HEK293 (cell line): ENCODE measurements at regions not wholly inside any gene's neighbourhood (a gene's known extent, or its start where the extent isn't known, plus 50 kb on each side); places are given as distances from the start of the nearest gene placed in this dataset.

Source experiments
- CTCF ChIA-PET: fragments of 350-600 bp; formaldehyde crosslinking; extraction: SDS; loops from one replicate; lab custom pipeline; 2021; ENCODE audit warnings: antibody characterized with exemption; lab: Yijun Ruan, JAX
- POLR2A ChIA-PET: fragments of 300-600 bp; formaldehyde crosslinking; extraction: SDS; loops from one replicate; lab custom pipeline; 2020; ENCODE audit warnings: antibody characterized with exemption, inconsistent platforms; lab: Yijun Ruan, JAX
- H3K27ac ChIP-seq: fragments of 200-500 bp; sonication (Bioruptor generic); 2 replicates; pipeline ENCODE4 v1.5.1; 2014; ENCODE audit warnings: low read depth, low read length, control low read depth, inconsistent platforms; ENCODE audit errors: extremely low read depth
- H3K36me3 ChIP-seq, 2 experiments: fragments of 200-500 bp in 1 of 2; sonication (Bioruptor generic) in 1 of 2; 1 replicate in 1 of 2; 2 replicates in 1 of 2; pipeline ENCODE4 v1.5.1; 2014 to 2017; ENCODE audit warnings: inconsistent platforms in 2 of 2, low read length in 2 of 2; ENCODE audit not compliant: control insufficient read depth in 2 of 2, insufficient read depth in 1 of 2
- H3K4me1 ChIP-seq: fragments of 200-500 bp; sonication (Bioruptor generic); 2 replicates; pipeline ENCODE4 v1.5.1; 2014; ENCODE audit warnings: mild to moderate bottlenecking, low read length, inconsistent platforms; ENCODE audit not compliant: control insufficient read depth, insufficient read depth
- H3K4me3 ChIP-seq: 2 replicates; pipeline ENCODE4 v1.5.1; 2011; ENCODE audit warnings: low read depth, mild to moderate bottlenecking, control low read depth, low read length, moderate library complexity
- H3K9me3 ChIP-seq: fragments of 200-500 bp; sonication (Bioruptor generic); 2 replicates; pipeline ENCODE4 v1.5.1; 2014; ENCODE audit warnings: low read depth, low read length, inconsistent platforms; ENCODE audit not compliant: control insufficient read depth, insufficient read depth
- BCL6B ChIP-seq: fragments of 450-650 bp; formaldehyde crosslinking; IDR thresholded peaks from 2 replicates; pipeline ENCODE4 v1.5.1; 2017; ENCODE audit warnings: missing biosample characterization, missing genetic modification characterization
- CTCF ChIP-seq: fragments of 450-650 bp; formaldehyde crosslinking; IDR thresholded peaks from 2 replicates; pipeline ENCODE4 v1.5.1; 2016; ENCODE audit warnings: missing biosample characterization, missing genetic modification characterization
- HOXA7 ChIP-seq: sonication (generic); formaldehyde crosslinking; IDR thresholded peaks from 2 replicates; pipeline ENCODE4 v1.8.1; 2022; ENCODE audit warnings: missing genetic modification reagents, borderline replicate concordance
- KLF7 ChIP-seq: fragments of 450-650 bp; formaldehyde crosslinking; IDR thresholded peaks from 2 replicates; pipeline ENCODE4 v1.5.1; 2016; ENCODE audit warnings: missing biosample characterization, missing genetic modification characterization, borderline replicate concordance
- KLF8 ChIP-seq: fragments of 450-650 bp; formaldehyde crosslinking; IDR thresholded peaks from 2 replicates; pipeline ENCODE4 v1.5.1; 2016; ENCODE audit warnings: missing biosample characterization, missing genetic modification characterization
- PRDM1 ChIP-seq: fragments of 450-650 bp; formaldehyde crosslinking; IDR thresholded peaks from 2 replicates; pipeline ENCODE4; 2016; ENCODE audit warnings: missing biosample characterization, missing genetic modification characterization
- RBAK ChIP-seq: fragments of 450-650 bp; formaldehyde crosslinking; IDR thresholded peaks from 2 replicates; pipeline ENCODE4 v1.5.1; 2016; ENCODE audit warnings: missing biosample characterization, missing genetic modification characterization
- SP7 ChIP-seq: fragments of 450-650 bp; formaldehyde crosslinking; IDR thresholded peaks from 2 replicates; pipeline ENCODE4 v1.5.1; 2016; ENCODE audit warnings: missing biosample characterization, missing genetic modification characterization
- YY2 ChIP-seq: fragments of 450-650 bp; formaldehyde crosslinking; IDR thresholded peaks from 2 replicates; pipeline ENCODE4 v1.5.1; 2016; ENCODE audit warnings: missing biosample characterization, missing genetic modification characterization
- ZBTB6 ChIP-seq: fragments of 450-650 bp; formaldehyde crosslinking; IDR thresholded peaks from 2 replicates; pipeline ENCODE4 v1.5.1; 2017; ENCODE audit warnings: missing biosample characterization, missing genetic modification characterization
- ZFHX2 ChIP-seq: fragments of 450-650 bp; formaldehyde crosslinking; conservative IDR thresholded peaks from 2 replicates; pipeline ENCODE4 v1.5.1; 2016; ENCODE audit warnings: missing biosample characterization, missing genetic modification characterization
- ZNF121 ChIP-seq: fragments of 450-650 bp; formaldehyde crosslinking; IDR thresholded peaks from 2 replicates; pipeline ENCODE4 v1.5.1; 2016; ENCODE audit warnings: missing biosample characterization, missing genetic modification characterization
- ZNF146 ChIP-seq: fragments of 450-650 bp; formaldehyde crosslinking; IDR thresholded peaks from 2 replicates; pipeline ENCODE4 v1.5.1; 2016; ENCODE audit warnings: missing biosample characterization, missing genetic modification characterization
- ZNF155 ChIP-seq: fragments of 450-650 bp; formaldehyde crosslinking; IDR thresholded peaks from 2 replicates; pipeline ENCODE4 v1.5.1; 2016; ENCODE audit warnings: missing biosample characterization, missing genetic modification characterization
- ZNF16 ChIP-seq: fragments of 450-650 bp; formaldehyde crosslinking; IDR thresholded peaks from 2 replicates; pipeline ENCODE4 v1.5.1; 2016; ENCODE audit warnings: low read depth, missing biosample characterization, missing genetic modification characterization
- ZNF214 ChIP-seq: fragments of 450-650 bp; formaldehyde crosslinking; IDR thresholded peaks from 2 replicates; pipeline ENCODE4 v1.5.1; 2017; ENCODE audit warnings: missing biosample characterization, mild to moderate bottlenecking, missing genetic modification characterization, borderline replicate concordance
- ZNF24 ChIP-seq: fragments of 450-650 bp; formaldehyde crosslinking; IDR thresholded peaks from 2 replicates; pipeline ENCODE4 v1.5.1; 2016; ENCODE audit warnings: missing biosample characterization, missing genetic modification characterization
- ZNF324 ChIP-seq: fragments of 450-650 bp; formaldehyde crosslinking; IDR thresholded peaks from 2 replicates; pipeline ENCODE4 v1.5.1; 2016; ENCODE audit warnings: missing biosample characterization, missing genetic modification characterization
- ZNF362 ChIP-seq: fragments of 450-650 bp; formaldehyde crosslinking; IDR thresholded peaks from 2 replicates; pipeline ENCODE4 v1.5.1; 2016; ENCODE audit warnings: missing biosample characterization, missing genetic modification characterization
- ZNF473 ChIP-seq: fragments of 450-650 bp; formaldehyde crosslinking; IDR thresholded peaks from 2 replicates; pipeline ENCODE4 v1.5.1; 2017; ENCODE audit warnings: missing biosample characterization, missing genetic modification characterization
- ZNF544 ChIP-seq: fragments of 450-650 bp; formaldehyde crosslinking; IDR thresholded peaks from 2 replicates; pipeline ENCODE4 v1.5.0; 2017; ENCODE audit warnings: missing biosample characterization, missing genetic modification characterization
- ZNF560 ChIP-seq: fragments of 450-650 bp; formaldehyde crosslinking; IDR thresholded peaks from 2 replicates; pipeline ENCODE4 v1.5.1; 2017; ENCODE audit warnings: missing biosample characterization, missing genetic modification characterization, borderline replicate concordance
- ZNF610 ChIP-seq: fragments of 450-650 bp; formaldehyde crosslinking; IDR thresholded peaks from 2 replicates; pipeline ENCODE4 v1.5.1; 2016; ENCODE audit warnings: missing biosample characterization, missing genetic modification characterization, borderline replicate concordance
- ZNF621 ChIP-seq: fragments of 450-650 bp; formaldehyde crosslinking; IDR thresholded peaks from 2 replicates; pipeline ENCODE4 v1.5.1; 2017; ENCODE audit warnings: missing biosample characterization, missing genetic modification characterization
- ZNF791 ChIP-seq: fragments of 450-650 bp; formaldehyde crosslinking; IDR thresholded peaks from 2 replicates; pipeline ENCODE4 v1.5.1; 2016; ENCODE audit warnings: missing biosample characterization, missing genetic modification characterization
- ZNF792 ChIP-seq: fragments of 450-650 bp; formaldehyde crosslinking; IDR thresholded peaks from 2 replicates; pipeline ENCODE4 v1.5.1; 2016; ENCODE audit warnings: missing biosample characterization, missing genetic modification characterization
- ZSCAN4 ChIP-seq: fragments of 450-650 bp; formaldehyde crosslinking; IDR thresholded peaks from 2 replicates; pipeline ENCODE4 v1.5.1; 2017; ENCODE audit warnings: missing biosample characterization, missing genetic modification characterization
- TF ChIP-seq, protein P1 (sequence below): fragments of 450-650 bp; formaldehyde crosslinking; IDR thresholded peaks from 2 replicates; pipeline ENCODE4 v1.5.1; 2016; ENCODE audit warnings: missing biosample characterization, missing genetic modification characterization

GRCh38 chr12:115835445-115835844 is 442.0 kb downstream of the MED13L start:
- no peaks in the 10 kb centered on the region for H3K4me1 ChIP-seq
- TF ChIP-seq ZNF792 (no peak), ZNF621 (tag by site-specific recombination) (no peak), KLF7 (no peak), ZNF362 (tag by site-specific recombination) (no peak), ZFHX2 (tag by site-specific recombination) (no peak), ZNF324 (no peak), ZSCAN4 (tag by site-specific recombination) (no peak), SP7 (no peak), ZNF473 (tag by site-specific recombination) (no peak), RBAK (no peak), ZNF214 (tag by site-specific recombination) (no peak)
- H3K9me3 ChIP-seq, result no peaks in the 10 kb centered on the region
- ChIA-PET POLR2A (no interaction called here), CTCF (no interaction called here)
- H3K4me3 ChIP-seq, result no peak overlapping the region
- no peaks in the 10 kb centered on the region for H3K36me3 ChIP-seq
- no peak overlapping the region for H3K27ac ChIP-seq

- Histone ChIP-seq H3K9me3 (no peaks in the 10 kb centered on the region), H3K36me3 (no peaks in the 10 kb centered on the region), H3K27ac (no peak overlapping the region), H3K4me3 (no peak overlapping the region), H3K4me1 (no peaks in the 10 kb centered on the region)
- ChIA-PET POLR2A (no interaction called here), CTCF (no interaction called here)
- TF ChIP-seq BCL6B (no peak), YY2 (no peak), KLF8 (tag by site-specific recombination) (no peak), ZNF155 (tag by site-specific recombination) (no peak), ZNF544 (no peak), HOXA7 (CRISPR knock-in tag) (no peak), ZNF24 (tag by site-specific recombination) (no peak), ZNF16 (tag by site-specific recombination) (no peak), ZNF146 (tag by site-specific recombination) (no peak), ZNF560 (no peak), ZSCAN4 (tag by site-specific recombination) (no peak), PRDM1 (tag by site-specific recombination) (no peak), ZNF791 (tag by site-specific recombination) (no peak), ZBTB6 (no peak), ZNF610 (no peak), CTCF (tag by site-specific recombination) (no peak), ZNF121 (tag by site-specific recombination) (no peak)
- TF ChIP-seq, protein P1, sequence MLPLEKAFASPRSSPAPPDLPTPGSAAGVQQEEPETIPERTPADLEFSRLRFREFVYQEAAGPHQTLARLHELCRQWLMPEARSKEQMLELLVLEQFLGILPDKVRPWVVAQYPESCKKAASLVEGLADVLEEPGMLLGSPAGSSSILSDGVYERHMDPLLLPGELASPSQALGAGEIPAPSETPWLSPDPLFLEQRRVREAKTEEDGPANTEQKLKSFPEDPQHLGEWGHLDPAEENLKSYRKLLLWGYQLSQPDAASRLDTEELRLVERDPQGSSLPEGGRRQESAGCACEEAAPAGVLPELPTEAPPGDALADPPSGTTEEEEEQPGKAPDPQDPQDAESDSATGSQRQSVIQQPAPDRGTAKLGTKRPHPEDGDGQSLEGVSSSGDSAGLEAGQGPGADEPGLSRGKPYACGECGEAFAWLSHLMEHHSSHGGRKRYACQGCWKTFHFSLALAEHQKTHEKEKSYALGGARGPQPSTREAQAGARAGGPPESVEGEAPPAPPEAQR (tag by site-specific recombination), result no peak
These were observed 443.8 kb downstream of the MED13L start for GRCh38 chr12:115833704-115834103.
